ENCODE measurements at regions not wholly inside any gene's neighbourhood (a gene's known extent, or its start where the extent isn't known, plus 50 kb on each side); places are given as distances from the start of the nearest gene placed in this dataset.

DNA sequence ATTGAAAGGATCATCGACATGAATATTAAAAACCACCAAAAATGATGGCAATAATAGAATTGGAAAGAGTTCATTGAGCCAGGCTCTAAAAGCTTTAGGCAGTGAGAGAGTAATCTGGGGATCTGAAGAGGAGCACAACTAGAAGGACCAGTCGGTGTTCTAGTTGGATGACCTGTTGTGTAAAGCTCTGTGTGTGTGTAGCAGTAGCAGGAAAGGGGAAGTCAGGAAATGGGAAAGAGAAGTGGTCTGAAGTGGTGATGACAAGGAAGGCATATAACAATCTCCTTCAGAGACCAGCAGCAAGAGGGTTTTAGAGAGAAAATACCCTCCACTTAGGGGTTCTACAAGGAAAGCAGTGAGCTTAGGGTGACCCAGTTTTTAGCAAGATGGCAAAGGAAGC, 539.2 kb downstream of the HTR7 start:
- no peak for DNase-seq (ENCODE audit: extremely low read depth in 1 of 2, low read depth in 1 of 2)

DNA sequence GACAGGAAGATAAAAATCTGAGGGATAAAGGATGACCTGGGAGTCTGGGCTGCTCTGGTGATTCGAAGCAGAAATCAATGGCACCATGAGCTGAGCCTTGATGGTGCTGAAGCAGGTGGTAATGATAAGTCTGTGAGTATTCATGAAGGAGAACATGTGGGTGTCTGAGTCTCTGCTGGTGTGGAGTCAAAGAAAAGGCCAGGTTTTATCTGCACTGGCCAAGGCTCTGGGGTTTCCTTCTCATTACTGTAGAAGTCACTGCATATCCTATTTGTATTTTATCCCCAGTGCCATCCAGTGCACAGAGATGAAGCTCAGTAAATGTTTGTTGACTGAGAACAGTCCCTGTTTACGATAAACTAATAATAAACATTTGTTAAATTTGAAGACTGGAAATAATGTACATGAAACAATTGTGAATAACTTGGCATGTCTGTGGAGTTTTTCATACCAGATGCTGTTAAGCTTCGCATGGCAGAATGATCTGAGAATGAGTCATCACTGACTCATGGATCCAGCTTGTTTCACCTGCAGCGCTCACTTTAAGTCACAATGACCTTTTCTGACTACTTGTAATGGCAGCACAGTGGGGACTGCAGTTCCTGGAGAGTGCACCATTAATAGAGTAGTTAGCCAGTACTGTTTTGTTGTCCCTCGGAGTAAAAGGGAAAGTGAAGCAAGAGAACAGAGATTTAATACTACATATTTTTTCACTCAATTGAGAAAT, 538.5 kb downstream of the HTR7 start:
- peak in 1 of 2 donors; percentile 0 for DNase-seq (ENCODE audit: extremely low read depth in 1 of 2, low read depth in 1 of 2)

DNA sequence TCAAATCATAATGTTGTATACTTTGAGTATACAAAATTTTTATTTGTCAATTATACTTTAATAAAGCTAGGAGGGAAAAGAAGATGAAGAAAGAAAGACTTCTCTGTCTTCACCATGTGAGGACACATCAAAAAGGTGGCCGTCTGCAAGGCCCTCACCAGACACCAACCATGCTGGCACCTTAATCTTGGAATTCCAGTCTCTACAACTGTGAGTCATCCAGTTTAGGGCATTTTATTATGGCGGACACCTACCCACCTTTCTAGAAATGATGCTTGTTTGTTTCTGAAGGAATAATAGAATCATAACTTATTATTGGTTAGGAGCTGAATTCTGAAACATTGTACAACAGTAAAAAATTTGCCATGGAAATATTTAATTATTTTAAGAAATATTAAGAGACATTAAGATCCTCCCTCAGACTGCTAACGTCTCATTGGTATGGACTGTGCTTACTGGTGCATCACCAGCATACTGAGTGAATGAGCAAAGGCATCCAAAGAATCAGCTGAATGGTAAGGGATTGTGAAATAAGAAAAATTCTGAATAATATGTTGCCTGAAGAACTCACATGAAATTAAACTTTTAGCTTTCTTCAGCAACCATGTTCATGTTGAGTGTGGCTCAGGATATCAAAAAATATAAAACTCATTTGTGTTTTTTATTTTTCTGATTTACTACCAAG, 536.6 kb downstream of the HTR7 start:
- no peak for DNase-seq (ENCODE audit: extremely low read depth in 1 of 2, low read depth in 1 of 2)

DNA sequence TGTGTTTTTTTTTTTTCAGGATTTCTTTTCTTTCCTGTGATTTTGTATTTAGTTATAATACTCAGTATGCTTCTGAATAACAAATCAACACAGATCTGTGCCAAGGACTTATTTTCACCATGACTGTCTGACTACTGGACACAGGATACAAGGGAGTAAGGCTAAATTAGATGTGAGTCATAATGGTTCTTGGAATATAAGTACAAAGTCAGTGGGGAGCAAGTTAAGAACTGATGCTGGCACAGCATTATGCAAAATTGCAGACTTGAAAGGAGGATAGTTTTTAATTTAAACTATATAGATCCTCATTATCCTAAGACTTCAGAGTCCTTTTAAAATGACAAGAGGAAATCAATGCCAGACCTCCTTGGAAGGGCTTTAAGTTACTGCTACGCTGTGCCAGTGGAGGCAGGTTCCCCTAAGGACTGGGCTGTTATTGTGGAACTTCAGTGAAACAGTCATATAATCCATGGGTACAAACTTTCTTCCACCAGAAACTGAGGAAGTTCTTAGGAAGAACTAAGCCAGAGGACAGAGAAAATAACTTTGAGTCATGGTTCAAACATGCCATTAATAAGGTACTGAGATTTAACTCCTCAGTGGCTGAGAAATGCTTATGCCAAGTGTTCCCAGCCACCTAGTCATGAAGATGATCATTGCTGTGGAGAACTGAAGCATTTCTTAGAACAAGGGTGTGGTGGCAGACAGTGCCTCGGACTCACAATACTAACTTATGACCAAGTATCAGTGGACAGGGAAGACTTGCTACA, 531.2 kb downstream of the HTR7 start:
- no peak for DNase-seq (ENCODE audit: extremely low read depth in 1 of 2, low read depth in 1 of 2)

DNA sequence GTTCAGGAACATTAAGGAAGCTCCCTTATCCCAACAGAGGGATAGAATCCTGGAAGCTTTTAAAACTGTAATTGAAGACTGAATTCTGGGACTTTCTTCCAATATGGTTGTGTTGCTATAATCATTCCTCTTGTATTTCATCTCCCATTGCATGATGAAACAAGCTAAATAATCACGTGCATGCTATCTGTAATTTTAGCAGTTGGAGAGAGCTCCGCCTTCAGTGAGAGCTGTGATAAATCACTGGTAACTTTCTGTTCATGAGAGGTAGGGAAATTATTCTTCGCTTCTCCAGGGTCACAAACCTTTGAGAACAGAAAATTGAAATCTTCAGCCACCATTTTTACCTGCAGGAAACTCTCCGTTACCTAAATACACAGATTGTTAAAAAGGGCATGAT, 530.2 kb downstream of the HTR7 start:
- no peak for DNase-seq (ENCODE audit: extremely low read depth in 1 of 2, low read depth in 1 of 2)

DNA sequence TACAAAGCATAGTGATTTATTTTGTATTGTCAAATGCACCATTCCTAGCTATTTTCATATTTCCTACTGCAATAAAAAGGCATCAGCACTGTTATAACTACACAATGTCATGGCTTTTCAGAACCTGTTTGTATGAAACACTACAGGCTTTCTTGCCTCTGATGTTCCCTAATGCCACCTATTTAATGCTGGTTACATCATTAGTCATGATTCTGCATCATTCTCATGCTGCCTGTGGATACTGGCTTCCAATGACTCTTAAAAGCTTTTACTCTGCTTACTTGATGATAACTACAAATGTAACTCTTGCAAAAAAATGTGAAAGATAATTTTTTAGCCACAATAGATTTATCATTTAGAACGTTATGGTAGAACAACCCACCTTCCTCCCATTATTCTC, 529.4 kb downstream of the HTR7 start:
- no peak for DNase-seq (ENCODE audit: extremely low read depth in 1 of 2, low read depth in 1 of 2)

DNA sequence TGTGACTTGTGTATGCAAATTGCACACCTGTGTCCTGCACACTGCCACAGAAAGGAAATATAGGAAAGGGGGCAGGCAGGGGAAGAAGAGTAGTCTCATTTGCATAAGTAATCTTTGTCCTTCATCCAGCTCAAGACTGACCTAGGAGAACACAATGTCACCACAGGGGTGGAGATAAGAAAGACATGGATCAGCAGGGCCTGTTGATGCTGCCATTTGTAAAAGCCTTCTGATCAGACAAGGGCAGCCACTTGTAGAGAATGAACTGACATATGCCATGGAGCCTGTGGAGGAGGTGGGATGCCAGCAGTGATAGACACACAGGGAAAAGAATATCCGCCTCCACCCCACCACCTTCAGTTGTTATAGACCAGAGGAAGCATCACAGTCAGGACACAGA, 528.9 kb downstream of the HTR7 start:
- DNase-seq (ENCODE audit: extremely low read depth in 1 of 2, low read depth in 1 of 2), result no peak

DNA sequence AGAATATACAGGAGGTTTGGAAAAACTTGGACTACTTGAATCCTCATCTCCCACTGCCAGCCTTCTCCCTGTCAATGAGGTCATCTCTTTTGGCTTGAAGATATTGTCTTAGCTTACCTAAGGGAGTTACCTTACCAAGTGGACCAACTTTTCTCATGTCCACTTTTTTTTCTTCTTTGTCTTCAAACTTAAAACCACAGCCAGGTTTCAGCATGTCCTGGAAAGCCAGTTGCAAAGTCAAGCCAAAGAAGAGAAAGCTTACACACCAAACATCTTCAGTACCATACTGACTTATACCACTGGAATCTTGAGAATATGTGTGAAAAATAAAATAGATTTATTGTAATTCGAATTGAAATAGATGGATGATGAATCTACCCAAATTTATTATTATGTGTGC, 520.5 kb downstream of the HTR7 start:
- no peak for DNase-seq (ENCODE audit: extremely low read depth in 1 of 2, low read depth in 1 of 2)

DNA sequence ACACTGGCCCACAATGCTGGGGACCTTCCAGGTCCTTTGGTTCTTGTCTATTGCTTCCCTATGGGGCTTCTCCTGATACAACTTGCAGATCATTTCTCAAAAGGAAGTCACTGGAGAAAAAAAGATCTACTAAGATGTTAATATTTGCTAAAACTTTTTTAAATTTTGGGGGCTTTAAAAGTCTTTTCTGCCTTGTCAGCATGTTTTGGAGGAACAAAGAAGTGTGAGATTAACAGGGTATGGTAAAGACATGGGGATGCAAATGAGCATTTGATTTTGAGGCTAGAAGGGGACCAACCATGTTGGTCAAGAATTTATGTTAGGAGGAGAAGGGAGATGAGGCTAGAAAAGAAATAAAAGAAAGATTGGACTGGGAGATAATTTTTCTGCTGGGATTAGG, 515.4 kb downstream of the HTR7 start:
- no peak for DNase-seq (ENCODE audit: extremely low read depth in 1 of 2, low read depth in 1 of 2)

DNA sequence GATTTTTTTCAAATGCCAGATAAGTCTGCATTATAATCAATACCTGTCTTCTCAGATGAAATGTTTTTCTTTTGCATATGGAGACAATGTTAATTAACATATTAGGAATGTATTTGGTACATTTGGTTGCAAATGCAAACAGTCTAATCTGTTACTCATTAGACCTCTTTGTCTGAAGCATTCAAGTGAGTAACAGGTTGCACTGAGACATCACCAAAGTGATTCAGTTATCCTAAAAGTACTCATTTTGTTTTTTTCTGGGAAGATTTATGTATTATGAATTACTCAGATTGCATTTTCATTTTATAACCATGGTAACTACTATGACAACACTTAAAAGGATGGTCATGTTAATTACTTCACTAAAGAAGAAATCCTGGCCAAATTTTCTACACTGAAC, 513.6 kb downstream of the HTR7 start:
- no peak for DNase-seq (ENCODE audit: extremely low read depth in 1 of 2, low read depth in 1 of 2)

DNA sequence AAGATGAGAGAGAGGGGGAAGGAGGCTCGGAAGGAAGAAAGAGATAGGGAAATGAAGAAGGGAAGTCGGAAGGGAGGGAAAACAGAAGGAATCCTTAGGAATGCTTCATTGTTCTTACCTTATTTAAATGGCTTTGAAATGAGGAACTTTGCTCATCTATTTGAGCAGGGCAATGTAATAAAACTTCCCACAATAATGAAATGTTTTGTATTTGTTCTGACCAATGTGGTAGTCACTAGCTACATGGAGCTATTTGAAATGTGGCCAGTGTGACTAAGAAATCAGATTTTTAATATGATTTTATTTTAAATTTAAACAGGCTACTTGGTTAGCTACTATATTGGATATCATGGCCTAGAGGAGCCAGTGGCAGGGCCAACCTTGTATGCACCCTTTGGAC, 510.6 kb downstream of the HTR7 start:
- no peak for DNase-seq (ENCODE audit: extremely low read depth in 1 of 2, low read depth in 1 of 2)

DNA sequence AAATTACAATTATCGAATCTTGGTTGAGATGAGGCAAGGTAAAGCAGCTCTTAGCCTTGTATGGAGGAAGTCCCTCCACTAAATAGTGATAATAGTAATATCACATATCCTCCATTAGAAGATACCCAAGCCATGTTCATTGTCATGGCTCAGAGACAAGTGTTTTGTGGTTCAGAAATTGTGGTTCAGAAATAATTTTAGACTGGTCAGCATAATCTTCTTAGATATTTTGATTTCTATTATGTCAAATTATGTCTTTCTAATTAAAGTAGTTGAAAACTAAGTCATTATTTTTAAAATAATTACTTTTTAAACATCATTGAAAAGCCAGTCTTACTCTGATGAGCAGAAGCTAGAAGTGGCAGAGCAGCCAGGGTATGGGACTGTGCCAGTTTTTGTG, 507.7 kb downstream of the HTR7 start:
- no peak for DNase-seq (ENCODE audit: extremely low read depth in 1 of 2, low read depth in 1 of 2)

DNA sequence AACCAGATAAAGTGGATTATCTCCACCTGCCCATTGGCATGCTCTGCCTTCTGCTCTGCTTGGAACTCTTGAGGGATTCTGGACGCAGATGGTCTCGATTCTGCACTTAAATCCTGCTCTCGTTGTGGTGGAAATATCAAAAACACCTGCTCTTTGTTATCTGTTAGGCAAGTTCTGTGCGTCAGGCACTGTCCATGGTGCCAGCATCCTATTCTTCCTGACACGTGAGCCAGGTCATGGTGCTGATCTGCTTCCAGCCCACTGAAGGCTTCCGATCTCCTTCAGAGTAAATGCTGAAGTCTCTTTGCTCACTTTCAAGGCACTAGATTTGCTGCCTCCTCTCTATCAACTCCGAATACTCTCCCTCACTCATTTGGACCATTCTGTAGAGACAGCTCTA, 505.6 kb downstream of the HTR7 start:
- no peak for DNase-seq (ENCODE audit: extremely low read depth in 1 of 2, low read depth in 1 of 2)

DNA sequence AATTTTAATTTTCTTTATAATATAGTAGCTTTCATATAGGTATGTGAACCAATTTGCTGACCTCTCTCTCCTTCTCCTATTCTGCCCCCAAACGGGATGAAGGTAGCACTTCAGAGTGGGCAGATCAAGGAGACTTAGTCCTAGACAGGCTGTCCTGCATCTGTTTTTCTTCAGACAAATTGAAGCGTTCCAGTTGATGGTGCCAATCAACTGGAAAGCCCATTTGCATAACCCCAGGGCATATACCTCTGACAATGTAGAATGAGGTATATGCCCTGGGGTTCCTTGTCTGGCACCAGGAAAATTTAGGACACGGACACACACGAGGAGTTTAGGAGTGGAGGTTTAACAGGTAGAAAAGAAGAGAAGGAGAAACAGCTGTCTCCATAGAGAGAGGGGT, 502.9 kb downstream of the HTR7 start:
- no peak for DNase-seq (ENCODE audit: extremely low read depth in 1 of 2, low read depth in 1 of 2)

DNA sequence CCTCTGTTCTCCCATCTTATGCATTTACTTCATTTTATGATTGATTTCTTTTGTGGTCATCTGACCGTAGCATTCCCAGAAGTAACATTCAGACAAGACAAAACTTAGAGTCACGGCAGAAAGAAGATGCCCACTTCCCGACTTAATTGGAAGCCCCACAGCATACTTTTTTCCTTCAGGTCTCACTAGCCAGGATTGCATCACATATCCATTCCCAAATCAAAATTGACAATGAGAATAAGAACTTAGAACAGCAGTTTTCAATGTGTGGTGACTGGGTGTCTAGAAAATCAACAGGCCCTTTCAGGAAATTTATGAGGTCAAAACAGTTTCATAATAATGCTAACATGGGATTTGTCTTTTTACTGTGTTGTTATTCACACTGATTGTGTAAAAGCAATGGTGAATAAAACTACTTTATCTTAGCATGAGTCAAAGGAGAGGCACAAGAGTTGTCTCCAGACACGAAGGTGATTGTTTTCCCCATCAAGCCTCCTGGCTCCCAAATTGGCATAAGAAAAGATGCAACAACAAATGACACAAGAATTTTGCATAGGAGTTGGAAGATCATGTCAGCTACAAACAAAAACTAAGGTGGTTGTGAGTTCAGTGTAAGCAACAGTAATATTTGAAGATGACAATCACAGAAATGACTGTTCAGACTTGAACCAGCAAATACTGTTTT, 493.9 kb downstream of the HTR7 start:
- DNase-seq (ENCODE audit: extremely low read depth in 1 of 2, low read depth in 1 of 2), result no peak

DNA sequence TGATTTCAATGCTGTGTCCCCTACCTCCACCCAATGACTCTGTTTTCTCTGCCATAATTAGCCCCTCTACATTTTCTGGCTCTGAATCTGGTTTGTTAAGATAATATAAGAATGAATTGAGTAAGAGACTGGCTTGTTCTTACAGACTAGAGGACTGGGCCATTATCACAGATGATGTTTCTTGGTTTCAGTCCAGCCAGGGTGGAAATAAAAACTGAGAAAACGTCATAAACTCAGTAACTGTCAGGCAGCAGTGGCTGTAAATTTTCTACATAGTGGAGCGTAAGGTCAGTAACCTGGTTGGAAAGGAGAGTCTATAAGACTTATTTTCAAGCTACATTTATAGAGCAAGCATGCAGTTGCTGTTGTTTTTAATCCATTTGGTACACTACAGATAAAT, 485.4 kb downstream of the HTR7 start:
- no peak for DNase-seq (ENCODE audit: extremely low read depth in 1 of 2, low read depth in 1 of 2)

DNA sequence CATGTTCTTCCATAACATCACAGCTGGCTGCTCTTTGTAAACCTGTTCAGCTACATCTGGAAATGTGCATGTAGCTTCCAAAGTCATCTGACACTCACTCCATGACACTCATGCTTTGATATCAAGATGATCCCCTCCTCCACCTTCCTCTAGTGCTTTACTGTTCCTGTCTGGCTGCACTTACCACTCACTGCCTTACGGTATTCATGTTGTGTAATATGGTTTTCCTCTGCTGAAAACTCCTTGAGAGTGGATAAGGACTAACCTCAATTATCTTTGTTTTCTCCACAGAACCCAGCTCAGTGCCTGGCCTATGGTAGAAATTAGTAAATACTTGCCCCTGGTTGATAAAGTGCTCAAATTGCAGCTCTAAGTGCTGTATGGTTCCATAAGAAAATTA, 483.9 kb downstream of the HTR7 start:
- DNase-seq (ENCODE audit: extremely low read depth in 1 of 2, low read depth in 1 of 2), result no peak

DNA sequence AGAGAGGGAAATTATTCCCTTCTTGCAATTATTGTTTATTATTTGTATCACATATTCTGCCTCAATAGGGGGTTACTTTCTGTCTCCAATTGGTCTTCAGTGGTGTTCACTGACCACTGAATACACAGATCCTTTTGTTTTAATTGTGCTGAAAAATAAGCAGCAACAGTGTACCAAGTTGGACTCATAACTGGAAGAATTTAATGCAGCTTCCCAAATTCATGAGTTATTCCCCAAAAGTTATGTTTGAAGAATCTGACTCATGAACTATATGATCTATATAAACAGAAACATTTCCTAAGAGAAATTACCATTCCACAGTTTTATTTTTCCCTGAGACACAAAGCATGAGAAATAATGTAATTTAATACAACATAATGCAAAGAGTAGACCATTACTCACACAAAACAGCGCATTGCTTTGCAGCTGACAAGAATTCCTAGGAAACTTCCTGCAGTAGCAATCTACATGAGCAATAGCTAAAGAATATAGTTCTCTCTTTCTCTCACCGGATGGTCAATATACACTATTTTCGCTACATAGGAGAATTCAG, 479.2 kb downstream of the HTR7 start:
- no peak for DNase-seq (ENCODE audit: extremely low read depth in 1 of 2, low read depth in 1 of 2)

DNA sequence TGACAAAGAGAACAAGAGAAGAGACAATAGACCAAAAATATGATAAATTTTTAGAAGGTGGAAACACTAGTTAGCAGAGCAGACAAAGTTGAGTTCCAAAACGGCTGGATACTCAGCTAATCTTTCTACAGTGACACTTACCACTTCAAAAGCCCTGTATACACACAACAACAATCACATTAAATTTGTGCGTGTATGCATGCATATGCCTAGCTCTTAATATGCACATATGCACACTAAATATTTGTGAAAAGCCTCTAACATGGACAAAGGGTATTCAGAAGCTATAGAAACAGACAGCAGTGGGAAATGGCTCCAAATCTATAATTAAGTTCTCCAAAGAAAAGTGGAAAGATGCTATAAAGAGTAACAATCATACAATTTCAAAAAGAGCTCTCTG, 476.4 kb downstream of the HTR7 start:
- DNase-seq (ENCODE audit: extremely low read depth in 1 of 2, low read depth in 1 of 2), result no peak

DNA sequence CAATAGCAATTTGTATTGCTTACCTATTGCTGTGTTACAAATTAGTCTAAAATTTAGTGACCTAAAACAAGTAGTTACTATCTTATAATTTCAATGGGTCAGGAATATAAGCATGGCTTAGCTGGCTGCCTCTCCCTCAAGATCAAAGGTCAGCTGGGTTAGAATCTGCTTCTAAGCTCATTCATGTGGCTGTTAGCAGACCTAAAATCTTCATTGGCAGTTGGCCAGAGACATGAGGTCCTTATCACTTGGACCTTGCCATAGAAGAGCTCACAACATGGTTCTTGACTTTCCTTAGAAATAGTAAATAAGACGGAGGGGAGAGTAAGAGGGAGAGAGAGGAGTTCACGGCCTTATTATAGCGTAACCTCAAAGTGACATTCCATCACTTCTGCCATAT, 468.0 kb downstream of the HTR7 start:
- no peak for DNase-seq (ENCODE audit: extremely low read depth in 1 of 2, low read depth in 1 of 2)

DNA sequence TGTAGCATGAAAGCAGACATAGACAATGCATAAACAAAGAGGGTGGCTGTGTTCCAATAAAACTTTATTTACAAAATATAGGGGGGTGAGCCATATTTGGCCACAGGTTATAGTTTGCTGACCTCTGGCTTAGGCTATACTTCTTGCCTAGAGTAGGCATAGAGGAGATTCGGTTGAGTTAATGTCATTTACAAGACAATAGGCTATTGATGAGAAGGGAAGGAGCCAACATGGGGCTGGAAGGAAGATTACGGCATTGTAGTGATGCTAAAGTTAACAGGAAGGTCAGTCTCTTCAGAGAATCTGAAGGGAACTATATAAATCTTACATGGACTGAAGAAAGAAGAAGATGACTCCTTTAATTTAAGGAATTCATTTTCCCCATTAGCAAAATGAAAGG, 463.5 kb downstream of the HTR7 start:
- DNase-seq (ENCODE audit: extremely low read depth in 1 of 2, low read depth in 1 of 2), result no peak
